GM12865 (cell line): ENCODE measurements at regions not wholly inside any gene's neighbourhood (a gene's known extent, or its start where the extent isn't known, plus 50 kb on each side); places are given as distances from the start of the nearest gene placed in this dataset.

Source experiments
- DNase-seq: peaks from one replicate; pipeline ENCODE4 v3.0.0; 2010; ENCODE audit warnings: low read depth
- H3K4me3 ChIP-seq: 2 replicates; pipeline ENCODE4 v1.5.1; 2011; ENCODE audit warnings: mild to moderate bottlenecking, low read depth, low read length, control low read depth
- CTCF ChIP-seq: IDR thresholded peaks from 2 replicates; pipeline ENCODE4 v1.5.1; 2011; ENCODE audit warnings: low read length, control low read depth, low read depth, inconsistent platforms; ENCODE audit not compliant: insufficient read depth; ENCODE audit errors: missing control alignments

DNA sequence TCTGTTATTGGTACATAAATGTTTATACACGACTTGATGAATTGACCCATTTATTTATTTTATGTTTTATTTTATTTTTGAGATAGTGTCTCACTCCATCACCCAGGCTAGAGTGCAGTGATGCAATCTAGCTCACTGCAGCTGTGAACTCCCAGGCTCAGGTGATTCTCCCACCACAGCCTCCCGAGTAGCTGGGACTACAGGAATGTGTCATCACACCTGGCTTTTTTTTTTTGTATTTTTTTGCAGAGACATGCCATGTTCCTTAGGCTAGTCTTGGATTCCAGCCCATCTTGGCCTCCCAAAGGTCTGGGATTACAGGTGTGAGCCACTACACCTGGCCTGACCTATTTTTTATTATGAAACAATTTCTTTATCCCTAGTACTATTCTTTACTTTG, 355.0 kb upstream of the PRICKLE1 start:
- no peak for DNase-seq
- no peak overlapping the region for H3K4me3 ChIP-seq
- TF ChIP-seq CTCF, result no peak

DNA sequence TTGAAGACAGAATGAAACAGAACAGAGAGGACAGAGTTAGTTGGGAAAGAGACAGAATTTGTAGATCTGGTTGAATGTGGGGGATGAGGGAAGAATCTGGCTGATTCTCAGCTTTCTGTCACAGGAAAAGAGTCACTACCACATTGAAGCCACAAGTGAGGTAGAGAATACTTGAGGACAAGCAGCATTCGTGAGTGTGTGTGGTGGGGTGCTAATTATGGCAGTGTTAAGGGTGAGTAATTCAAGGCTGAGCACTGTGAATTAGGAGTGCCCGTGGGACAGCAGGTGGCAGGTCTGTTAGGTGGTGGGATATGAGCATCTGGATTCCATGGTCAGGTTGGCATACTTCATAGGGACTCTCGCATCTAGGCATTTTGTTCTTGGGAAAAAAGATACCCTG, 347.4 kb upstream of the PRICKLE1 start:
- DNase-seq, result no peak

DNA sequence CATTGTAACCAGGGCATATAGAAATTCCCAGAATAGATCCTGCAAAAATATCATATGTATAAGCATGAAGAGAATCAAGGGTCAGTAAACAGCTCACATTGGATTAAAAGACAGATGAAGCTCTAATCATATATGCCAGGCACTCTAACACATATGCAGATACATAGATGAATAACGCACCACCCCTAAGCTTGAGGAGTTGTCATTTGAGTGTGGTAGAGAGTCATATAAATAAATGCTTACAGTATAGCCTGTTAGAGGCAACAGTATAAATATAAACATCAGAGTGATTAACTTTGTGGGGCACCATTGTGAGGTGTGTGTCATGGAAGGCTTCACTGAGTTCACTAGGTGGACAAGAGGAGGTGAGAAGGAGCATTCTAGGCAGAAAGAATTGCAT, 346.7 kb upstream of the PRICKLE1 start:
- H3K4me3 ChIP-seq, result no peak overlapping the region
- TF ChIP-seq CTCF, result no peak
- no peak for DNase-seq

More for the DNA sequence above, 347.4 kb upstream of the PRICKLE1 start:
- TF ChIP-seq CTCF, result no peak
- H3K4me3 ChIP-seq, result no peak overlapping the region

DNA sequence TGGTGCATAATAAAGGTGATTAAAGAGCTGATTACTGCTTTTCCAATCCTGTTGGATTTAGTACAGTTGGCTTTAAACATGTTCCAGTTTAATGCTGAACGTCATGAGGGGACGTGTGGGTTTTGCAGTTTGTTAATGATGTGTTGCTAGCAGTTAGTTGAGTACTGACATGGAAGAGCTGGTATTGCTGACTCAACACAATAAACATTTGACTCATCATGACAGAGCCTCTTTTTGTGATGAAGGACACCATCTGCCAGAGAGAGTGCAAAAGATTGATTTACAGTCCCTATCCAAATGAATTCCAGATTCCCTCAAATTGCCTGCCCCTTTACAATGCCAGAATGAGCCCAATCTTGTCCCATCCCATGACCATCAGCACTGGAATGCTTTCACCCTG, 346.2 kb upstream of the PRICKLE1 start:
- no peak for TF ChIP-seq CTCF
- H3K4me3 ChIP-seq, result no peak overlapping the region
- DNase-seq, result no peak

- no peak for TF ChIP-seq CTCF
- no peak overlapping the region for H3K4me3 ChIP-seq
- DNase-seq, result no peak
Measured at GRCh38 chr12:42935090-42935489, 345.5 kb upstream of the PRICKLE1 start.

DNA sequence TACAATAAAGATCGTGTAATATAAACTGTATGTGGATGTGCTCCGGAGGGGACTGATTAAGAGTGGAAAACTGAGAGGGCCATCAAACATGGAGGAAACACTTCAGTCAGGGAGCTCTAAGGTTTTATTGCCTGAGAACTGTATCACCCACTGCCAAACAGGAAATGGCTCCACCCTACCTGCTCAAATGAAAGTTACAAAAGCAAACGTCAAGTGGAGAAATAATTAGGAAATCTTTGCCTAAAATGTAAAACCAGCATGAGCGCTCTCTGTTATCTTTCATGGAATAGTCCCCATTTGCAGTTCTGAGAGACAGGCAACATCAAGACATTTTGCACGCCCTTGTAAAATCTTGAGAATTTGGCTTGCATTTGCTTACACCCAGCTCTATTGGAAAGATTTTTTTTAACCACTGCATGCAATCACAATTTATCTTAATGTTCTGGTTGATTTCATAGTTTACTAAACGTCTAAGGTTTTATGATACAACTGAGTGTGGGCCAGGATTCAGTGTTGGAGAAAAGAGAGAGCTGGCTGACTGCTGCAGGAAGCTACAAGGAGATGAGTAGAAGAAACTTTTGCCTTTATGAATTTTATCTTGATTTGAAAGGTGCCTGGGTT, 344.0 kb upstream of the PRICKLE1 start:
- no peak for TF ChIP-seq CTCF
- H3K4me3 ChIP-seq, result no peak overlapping the region
- DNase-seq, result no peak

DNA sequence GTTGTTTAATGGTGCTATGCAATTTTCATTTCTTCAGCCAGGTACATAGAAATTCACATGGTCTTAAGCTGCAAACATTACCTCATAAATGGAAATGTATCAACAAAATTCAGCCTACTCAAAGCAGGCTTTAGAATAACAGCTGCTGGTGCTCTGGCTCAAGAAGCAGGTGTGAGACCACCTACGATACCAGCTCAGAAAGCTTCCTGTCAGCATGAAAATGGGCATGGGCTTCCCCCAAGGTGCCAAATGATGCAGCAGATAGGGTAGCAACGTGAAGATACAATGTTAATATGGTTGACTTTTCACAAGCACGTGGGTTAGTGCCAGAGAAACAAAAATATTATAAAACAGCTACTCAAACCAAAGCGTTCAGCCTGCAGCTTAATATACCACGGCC, 343.4 kb upstream of the PRICKLE1 start:
- no peak for DNase-seq
- no peak overlapping the region for H3K4me3 ChIP-seq
- no peak for TF ChIP-seq CTCF
